ENCODE measurements at regions not wholly inside any gene's neighbourhood (a gene's known extent, or its start where the extent isn't known, plus 50 kb on each side); places are given as distances from the start of the nearest gene placed in this dataset.

- no peak for TF ChIP-seq CTCF (IDR thresholded peaks at IDR 0.05; ENCODE audit: insufficient read depth, low read depth, low read length)
- no peak for TF ChIP-seq EZH2 (IDR thresholded peaks at IDR 0.05; ENCODE audit: insufficient read depth, low read length)
Observed at GRCh38 chr12:87283111-87283510, 746.1 kb downstream of the C12orf50 start.

Data from astrocyte (in vitro differentiated cells and primary cell).